Erythroblast (primary cell): ENCODE measurements at regions not wholly inside any gene's neighbourhood (a gene's known extent, or its start where the extent isn't known, plus 50 kb on each side); places are given as distances from the start of the nearest gene placed in this dataset.

ENCODE experiments used
- DNase-seq, 2 experiments: peaks; one replicate each; lab custom pipeline; 2025; lab: John Stamatoyannopoulos, UW
- GATA1 ChIP-seq: IDR thresholded peaks from 2 replicates; pipeline ENCODE4 v1.6.1; 2011; ENCODE audit warnings: low read depth, mild to moderate bottlenecking, control low read depth, low read length, moderate library complexity
- POLR2A ChIP-seq: IDR thresholded peaks from 2 replicates; pipeline ENCODE4 v1.6.1; 2011; ENCODE audit warnings: mild to moderate bottlenecking, low read length

GRCh38 chr4:186341655-186342054 is 75.7 kb downstream of the F11 start:
- TF ChIP-seq GATA1, result no peak
- no peak for TF ChIP-seq POLR2A
- no peak for DNase-seq
